GM21723 (cell line): ENCODE measurements at regions not wholly inside any gene's neighbourhood (a gene's known extent, or its start where the extent isn't known, plus 50 kb on each side); places are given as distances from the start of the nearest gene placed in this dataset.
"Not testable (repeated sequence)": the region's sequence is repeated elsewhere in the genome, so short reads cannot be mapped to it uniquely, and the experiment has no call there.

Experiments
- ATAC-seq: cut with Tn5 transposase; IDR thresholded peaks from one replicate; pipeline ENCODE4 v1.9.1; 2021; ENCODE audit warnings: mild to moderate bottlenecking, moderate library complexity; ENCODE audit not compliant: unreplicated experiment

DNA sequence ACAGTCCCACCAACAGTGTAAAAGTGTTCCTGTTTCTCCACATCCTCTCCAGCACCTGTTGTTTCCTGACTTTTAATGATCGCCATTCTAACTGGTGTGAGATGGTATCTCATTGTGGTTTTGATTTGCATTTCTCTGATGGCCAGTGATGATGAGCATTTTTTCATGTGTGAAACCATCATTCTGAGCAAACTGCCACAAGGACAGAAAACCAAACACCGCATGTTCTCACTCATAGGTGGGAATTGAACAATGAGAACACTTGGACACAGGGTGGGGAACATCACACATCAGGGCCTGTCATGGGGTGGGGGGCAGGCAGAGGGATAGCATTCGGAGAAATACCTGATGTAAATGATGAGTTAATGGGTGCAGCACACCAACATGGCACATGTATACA, 240.8 kb downstream of the FAT3 start:
- not testable (repeated sequence) for ATAC-seq

DNA sequence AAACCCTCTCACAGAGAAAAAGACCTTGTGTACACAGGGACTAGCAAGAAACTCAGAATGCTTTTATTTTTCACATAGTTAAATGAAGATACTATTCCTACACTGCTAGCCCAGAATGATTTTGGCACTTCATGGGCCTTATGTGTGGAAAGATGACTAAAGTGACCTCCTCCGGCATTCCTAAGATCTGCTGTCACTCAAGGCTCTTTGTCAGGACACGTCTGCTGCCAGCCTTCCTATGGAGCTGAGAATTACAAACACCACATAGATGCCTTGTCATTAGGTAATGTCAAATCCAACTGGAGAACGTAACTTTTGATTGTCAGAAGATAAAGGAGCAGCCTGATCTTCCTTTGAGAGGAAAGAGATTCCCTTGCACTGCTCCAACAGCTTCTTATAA, 249.1 kb downstream of the FAT3 start:
- no peak for ATAC-seq

DNA sequence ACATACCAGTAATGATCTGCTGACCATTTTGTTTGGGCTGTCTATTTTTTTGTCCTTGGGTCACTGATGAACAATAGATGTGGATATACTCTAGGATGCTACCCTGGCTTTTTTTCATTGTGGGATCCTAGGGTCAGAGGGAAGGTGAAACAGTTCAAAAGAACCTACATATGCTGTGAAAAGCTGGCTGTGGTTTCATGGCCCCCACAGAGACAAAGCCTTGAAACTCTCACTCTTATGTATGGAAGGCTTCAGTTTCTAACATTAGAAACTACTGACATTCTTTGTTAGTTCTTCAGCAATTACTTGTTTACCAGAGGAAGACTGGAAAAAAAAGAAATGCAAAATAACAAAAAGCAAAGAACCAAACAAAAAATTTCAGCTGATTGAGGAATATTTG, 250.7 kb downstream of the FAT3 start:
- ATAC-seq: no peak

DNA sequence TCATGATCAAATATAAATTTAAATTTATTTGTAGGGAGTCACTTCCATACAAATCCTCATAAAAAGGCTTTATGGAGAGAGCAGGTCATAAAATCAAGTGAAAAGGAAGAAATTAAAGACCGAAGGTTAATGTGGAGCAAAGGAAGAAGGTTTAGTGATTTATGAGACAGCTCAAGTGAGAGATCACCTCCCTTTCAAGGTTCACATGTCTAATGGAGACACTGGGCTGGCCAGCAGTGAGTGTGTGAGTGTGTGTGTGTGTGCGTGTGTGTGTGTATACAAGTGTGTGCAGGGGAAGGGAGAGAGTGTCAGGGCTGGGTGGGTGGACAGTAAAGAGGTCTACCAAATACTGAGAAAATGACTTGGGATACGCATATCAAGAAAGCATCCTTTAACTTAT, 251.2 kb downstream of the FAT3 start:
- ATAC-seq: no peak

DNA sequence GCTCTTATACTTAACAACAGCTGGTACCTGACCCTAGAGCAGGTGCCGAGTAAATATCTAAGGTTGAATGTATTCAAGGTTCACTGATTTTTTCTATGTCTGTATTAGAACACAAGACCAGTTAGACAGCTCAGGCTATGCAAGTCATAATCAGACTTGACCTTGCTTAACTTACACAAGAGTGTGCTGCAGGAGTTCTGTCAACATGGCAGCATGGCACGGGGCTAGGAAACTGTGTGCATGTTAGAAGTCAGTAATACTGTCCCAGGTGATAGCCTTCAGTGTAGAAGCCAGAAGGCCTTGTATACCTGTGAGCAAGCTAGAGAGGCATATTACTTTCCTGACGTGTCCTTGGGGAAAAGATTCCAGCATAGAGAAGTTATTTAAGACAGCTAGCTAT, 253.1 kb downstream of the FAT3 start:
- ATAC-seq: no peak

DNA sequence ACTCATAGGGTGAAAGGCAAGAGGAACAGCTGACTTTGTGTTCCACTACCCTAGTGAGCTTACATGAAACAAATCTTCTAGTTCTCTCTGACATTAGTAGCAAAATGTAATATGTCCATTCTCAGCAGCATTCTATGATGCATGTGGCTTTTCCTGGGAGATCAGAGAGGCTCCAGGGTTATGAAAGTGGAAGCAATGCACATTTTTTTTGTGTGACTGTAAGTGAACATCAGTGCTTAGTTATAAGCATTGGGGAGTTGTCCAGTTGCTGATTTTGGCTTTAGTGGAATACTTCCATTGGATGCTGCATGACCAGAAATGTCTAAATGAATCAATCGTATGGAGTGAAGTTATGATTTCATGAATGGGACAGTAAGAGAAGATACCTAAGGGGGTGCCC, 255.9 kb downstream of the FAT3 start:
- no peak for ATAC-seq

DNA sequence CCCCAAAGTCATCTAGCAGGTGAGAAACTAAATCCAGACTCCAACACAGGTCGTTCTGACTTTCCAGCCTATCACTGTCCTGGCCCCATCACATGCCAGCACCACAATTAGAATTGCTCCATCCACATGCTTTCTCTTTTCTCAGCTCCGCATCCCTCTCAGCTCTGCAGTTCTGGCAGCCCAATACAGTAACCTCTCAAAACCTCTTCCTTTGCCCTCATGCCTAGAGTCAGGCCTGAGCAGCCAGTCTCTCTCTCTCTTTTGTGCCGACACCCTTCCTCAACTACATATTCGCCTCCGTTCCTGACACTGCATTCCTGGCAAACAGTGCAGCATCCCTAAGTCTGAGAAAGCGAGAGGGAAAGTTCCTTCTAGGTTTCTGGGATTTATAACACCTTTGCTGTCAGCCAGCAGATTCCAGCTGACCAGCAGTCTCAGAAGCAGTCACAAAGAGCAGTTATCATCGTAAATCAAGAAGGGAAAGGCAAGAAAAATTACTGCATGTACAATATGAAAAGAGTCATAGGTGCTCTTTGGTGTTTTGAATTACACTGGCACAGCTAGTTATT, 258.0 kb downstream of the FAT3 start:
- no peak for ATAC-seq

DNA sequence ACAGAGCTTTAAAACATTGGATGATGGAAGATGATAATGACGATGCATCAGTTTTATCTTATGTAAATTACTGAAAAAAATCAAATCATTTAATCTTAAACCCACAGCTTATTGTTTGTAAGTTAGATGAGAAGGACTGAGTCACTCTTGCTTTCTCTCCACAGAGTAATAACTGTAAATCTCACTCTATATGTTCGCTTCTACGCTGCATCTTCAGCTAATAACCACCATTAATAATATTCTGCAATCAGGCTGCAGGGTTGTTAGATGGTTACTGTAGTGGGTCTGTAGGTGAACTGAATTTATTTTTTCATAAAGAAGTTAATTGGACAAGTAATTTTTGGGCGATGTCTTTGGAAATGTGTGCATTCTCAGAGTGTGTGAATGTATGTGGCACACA, 260.0 kb downstream of the FAT3 start:
- ATAC-seq: no peak

DNA sequence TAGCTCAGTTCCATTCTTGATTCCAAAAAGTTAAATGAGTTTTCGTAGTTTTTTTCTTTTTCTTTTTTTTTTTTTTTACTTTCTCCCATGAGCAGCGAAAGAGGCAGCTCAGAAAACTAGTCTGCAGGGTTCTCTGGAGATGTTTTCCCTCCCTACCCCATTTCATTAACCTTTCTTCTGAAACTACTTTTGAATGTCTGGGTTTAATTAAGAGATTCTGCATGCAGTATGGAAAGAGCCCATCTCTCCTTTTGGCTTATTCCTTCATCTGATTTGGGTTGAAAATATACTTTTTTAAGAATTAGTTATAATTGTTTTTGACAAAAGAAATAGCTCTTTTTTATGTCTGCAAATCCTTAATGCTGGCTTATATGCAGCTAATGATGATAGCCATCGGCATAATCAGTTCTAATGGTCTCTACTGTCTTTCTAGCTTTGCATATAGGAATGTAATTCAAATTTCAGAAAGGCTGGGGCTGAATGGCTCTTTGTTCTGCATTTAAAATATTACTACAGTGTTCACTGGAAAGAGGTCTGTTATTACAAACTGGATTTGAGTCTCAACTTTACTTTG, 265.3 kb downstream of the FAT3 start:
- no peak for ATAC-seq

DNA sequence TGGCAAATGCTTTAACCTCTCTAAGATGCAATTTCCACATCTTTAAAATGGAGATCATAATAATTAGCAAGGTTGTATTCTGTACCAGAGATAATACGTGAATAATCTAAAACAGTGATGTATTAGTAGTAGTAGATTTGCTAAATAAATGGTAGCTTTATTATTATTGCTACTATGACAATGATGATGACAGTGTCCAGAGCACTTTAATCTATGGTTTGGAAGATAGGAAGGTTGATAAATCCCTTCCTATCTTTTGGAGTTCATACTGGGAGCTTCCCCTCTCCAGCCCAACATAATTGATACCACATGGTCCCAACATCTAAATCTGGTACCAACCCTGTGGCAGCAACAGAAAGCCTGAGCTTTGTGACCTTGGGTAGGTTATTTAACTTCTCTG, 267.8 kb downstream of the FAT3 start:
- no peak for ATAC-seq

DNA sequence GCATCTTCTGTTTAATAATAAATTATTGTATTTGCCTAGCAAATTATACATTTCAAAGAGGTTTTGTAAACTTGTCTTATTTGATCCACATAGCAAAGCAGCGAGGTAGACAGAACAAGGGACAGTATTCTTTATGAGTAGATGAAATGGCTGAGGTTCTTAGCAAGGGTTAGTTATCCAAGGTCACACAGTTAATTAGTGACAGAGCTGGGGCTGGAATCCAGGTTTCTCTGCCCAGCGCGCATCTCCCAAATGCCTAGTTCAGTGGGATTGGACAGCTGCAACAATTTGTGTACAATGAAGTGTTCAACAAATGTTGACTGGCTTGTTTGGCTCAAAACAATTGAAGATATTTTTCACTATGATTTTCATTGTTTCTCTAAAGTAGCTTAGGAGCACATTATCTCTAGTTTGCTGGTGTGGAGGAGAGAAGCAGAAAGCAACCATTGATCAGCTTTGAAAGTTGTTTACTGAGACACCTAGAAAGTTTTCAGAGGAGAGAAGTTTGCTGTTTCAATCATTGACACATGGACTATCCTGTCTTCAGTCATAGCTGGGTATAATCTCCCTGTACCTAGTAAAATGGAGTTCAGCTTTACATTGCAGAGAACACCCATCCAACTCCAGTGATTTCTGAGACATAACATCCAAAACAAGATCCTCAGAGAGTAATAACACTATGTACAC, 270.6 kb downstream of the FAT3 start:
- no peak for ATAC-seq

DNA sequence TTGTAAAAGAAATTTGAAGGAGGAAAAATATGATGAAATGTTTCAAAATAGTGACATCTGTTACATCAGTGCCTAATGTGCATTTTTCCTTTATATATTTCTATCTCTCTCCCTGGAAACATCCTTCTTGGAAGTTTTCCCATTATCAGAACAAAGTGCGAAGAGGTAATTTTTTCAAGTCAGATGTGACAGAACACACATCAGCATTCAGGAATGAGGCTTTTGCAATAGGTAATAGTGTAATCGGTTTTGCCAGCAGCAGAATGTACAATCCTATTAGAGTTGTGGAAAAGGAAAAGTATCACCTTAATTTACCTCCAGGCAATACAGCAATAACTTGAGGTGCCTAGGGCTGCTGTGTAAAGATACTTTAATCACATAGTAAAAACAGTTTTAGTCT, 275.8 kb downstream of the FAT3 start:
- ATAC-seq: no peak

DNA sequence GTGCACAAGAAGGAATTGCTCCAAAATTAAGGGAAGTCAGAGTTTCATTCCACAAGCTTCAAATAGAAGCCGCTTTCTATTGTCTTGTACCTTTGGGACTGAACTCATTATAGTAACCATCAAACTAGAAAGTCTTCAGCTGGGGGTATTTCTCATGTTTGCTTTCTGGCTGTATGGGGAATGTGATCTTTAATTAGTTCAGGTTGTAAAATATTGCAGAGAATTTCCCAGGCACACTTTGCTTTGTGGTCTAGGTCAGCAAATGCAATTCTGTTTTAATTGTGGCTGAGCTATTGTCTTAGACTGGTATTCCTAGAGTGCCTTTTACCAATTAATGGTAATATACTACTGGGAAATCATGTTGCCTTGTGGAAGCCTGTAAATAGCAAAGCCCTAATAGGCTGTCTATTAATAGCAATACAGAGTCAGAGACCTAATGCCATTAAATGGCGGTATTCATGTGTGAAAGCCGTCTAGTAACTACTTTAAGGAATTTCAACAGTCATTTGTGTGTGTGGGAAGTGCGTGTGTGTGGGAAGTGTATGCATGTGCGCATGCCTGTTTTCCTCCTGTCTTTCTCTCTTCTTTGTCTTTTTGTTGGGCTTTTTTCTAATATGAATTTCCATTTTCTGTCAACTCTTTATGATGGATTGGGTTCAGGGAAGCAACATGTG, 276.6 kb downstream of the FAT3 start:
- ATAC-seq: no peak

DNA sequence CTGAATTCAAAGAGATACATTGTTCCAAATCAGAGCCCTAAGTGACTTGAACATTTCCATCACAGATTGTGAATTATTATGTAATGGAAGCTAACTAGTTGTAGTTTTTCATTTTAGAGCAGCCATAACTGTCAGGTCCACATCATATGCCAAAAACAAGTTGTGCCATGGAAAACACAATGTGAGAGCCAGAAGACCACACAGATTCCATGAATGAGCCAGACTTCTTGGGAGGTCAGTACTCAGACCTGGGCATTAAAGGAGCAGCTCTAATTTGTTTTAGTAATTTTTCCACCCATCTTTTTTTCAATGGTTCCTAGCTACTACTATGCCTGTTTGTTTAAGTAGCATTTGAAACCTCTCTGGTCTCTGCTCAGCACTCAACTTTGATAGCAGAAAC, 279.4 kb downstream of the FAT3 start:
- no peak for ATAC-seq

DNA sequence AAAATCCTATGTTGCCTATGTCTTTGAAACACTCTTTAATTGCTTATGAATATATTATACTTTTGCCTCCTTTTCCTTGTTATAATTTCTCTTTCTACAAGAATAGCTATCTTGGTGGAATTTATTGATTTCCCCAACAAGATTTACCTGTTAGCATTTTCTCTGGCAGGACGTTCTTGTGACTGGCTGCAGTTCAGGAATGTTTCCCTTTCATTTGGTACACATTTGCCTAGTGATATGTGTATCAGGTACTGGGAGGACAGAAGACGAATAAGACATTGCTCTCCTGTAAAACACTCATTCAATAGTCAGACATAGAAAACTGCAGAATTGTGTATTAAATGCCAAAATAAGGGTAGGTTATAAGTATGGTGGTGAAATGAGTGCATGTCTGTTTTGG, 279.9 kb downstream of the FAT3 start:
- ATAC-seq: no peak

DNA sequence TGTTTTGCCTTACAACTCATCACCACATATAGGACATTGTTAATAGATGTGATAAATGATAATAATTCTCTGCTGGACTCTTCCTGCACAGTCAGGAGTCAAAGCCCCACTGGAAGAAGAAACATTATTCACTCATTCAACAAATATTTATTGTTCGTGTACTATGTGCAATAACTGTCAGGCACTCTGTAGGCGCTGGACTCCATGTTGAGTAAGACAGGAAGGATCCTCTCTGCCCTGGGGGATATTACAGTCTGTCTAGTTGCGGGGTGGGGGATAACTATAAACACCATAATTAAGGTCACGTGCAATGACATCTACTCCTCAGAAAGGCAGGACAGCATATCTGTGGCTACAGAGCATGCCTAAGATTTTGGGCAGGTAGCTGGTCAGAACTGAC, 281.1 kb downstream of the FAT3 start:
- ATAC-seq: no peak

DNA sequence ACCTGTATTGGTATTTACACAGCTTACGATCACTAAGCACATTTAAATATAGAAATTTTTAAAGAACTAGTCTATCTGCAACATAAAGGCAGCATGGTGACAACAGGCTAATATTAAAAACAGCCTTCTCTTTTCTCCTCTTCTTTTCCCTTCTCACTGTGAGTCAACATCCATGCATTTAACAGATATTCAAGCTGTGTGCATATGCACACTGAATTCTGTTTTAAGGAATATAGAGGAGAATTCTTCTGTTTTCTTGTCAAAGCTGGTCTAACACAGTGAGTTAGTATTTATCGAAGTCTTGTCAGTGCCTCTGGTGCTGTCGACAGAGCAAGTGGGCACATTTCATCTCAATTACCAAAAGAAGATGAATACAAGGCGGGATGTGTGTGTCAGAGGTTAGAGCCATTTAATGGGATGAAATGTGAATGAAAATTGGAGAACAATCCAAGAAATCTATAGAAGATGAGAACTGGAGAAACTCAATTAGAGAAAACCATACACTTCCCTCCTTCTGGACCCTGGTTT, 282.3 kb downstream of the FAT3 start:
- ATAC-seq: no peak

DNA sequence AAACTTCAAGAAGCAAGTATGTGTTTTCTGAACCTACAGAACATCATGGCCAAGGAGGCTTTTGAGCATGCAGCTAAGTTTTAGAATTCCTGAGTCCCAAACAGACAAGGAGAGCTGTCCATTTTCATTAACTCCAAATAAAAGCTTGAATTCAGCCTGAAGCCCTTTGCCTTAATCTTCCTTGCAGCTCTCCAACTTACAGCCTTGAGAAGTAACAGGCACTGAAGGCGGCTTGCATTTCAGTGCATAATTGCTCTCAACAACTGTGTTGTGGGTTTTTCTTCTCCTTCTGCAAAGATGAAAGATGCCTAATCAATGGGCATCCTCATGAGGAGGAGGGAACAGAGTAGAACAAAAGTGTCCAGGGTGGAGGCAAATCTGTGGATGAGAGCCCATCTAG, 286.0 kb downstream of the FAT3 start:
- ATAC-seq: no peak

DNA sequence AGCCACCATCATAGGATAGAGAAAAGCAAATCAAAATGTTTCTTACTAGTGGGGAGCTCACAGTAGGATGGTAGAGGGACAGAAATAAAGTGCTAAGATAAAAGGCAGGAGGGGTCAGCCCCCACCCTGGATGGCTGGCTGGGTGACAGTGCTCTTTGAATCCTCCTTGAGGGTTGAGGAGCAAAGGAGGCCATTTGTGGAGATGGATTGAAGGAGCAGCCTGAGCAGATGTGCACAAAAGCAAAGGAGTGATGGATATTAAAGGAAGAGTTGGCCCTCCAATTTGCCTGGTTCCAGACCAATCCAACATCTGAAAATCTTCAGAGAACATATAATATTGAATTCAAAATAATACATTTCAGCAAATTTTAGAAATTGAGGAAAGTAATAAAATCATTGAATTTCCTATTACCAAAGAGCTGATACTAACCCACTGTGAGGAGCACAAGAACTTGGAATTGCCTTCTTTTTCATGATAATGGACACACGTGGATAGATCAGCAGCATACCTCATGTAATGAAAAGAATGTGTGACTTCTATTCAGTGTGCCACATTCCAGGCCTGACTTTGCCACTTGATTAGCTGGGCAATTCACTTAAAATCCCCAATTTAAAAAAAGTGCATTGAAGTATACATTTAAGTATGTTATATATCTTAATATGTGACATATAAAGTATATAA, 287.0 kb downstream of the FAT3 start:
- no peak for ATAC-seq

DNA sequence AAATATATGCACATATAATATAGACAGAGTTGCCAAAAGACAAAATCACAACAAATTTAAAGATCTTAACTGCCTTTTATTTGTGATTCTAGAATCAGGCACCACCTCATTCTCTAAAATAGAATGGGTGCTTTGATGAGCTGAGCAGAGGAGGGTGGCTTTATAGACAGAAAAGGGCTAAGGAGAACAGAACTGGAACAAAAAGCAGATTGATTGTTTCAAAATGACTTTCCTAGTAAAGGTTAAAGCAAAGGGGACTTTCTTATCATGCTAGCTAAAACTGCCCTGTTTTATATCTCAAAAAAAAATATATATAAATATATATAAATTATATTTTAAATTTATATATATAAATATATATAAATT, 287.6 kb downstream of the FAT3 start:
- no peak for ATAC-seq

DNA sequence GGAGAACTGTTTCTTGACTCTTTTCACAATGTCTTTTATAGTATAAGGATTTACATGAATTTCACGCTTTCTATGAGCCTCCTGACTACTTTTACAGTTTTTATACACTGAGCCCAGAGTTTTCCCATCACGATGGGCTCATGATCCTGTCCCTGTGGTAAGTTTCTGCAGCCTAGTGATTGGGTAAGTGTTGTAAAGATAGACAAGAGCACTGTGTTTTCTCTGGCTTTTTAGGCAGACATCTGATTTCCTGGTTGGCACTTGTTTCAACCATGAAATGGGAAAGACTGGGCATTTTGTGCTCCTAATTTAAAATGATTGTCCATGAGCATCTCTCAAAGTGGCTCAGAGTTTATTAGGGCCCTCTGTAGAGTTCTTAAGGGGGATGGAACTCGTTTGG, 299.0 kb downstream of the FAT3 start:
- no peak for ATAC-seq

DNA sequence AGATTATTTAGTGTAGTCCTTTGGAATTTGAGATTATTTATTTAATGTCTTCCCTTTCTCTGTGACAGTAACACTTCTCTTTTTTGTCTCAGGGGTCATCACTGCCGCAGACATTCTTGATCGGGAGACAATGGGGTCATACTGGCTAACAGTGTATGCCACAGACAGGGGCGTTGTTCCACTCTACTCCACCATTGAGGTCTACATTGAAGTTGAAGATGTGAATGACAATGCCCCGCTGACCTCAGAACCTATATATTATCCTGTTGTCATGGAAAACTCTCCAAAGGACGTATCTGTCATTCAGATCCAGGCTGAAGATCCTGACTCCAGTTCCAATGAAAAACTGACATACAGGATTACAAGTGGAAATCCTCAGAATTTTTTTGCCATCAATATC, 299.9 kb downstream of the FAT3 start:
- ATAC-seq: no peak
